WTC11 (cell line): ENCODE measurements at regions not wholly inside any gene's neighbourhood (a gene's known extent, or its start where the extent isn't known, plus 50 kb on each side); places are given as distances from the start of the nearest gene placed in this dataset.

Experiments used
- ATF3 ChIP-seq: sonication (generic); formaldehyde crosslinking; conservative IDR thresholded peaks from 2 replicates; pipeline ENCODE4 v1.8.1; 2022; ENCODE audit warnings: mild to moderate bottlenecking, missing genetic modification reagents
- CTCF ChIP-seq: fragments of 200-600 bp; IDR thresholded peaks from 2 replicates; pipeline ENCODE4 v1.8.0; 2022; ENCODE audit warnings: antibody characterized with exemption
- ESRRA ChIP-seq: sonication (generic); formaldehyde crosslinking; IDR thresholded peaks from 2 replicates; pipeline ENCODE4 v1.8.1; 2022; ENCODE audit warnings: mild to moderate bottlenecking, missing genetic modification reagents, borderline replicate concordance
- FOXK1 ChIP-seq: sonication (generic); formaldehyde crosslinking; IDR thresholded peaks from 2 replicates; pipeline ENCODE4 v1.8.0; 2022; ENCODE audit warnings: mild to moderate bottlenecking, moderate library complexity, missing genetic modification reagents
- FOXP4 ChIP-seq: sonication (generic); formaldehyde crosslinking; IDR thresholded peaks from 2 replicates; pipeline ENCODE4 v1.8.0; 2022; ENCODE audit warnings: mild to moderate bottlenecking, missing genetic modification reagents
- NR2C2 ChIP-seq: sonication (generic); formaldehyde crosslinking; IDR thresholded peaks from 2 replicates; pipeline ENCODE4 v1.8.0; 2022; ENCODE audit warnings: mild to moderate bottlenecking, missing genetic modification reagents
- STAT6 ChIP-seq: sonication (generic); formaldehyde crosslinking; conservative IDR thresholded peaks from 2 replicates; pipeline ENCODE4 v1.8.1; 2023; ENCODE audit warnings: mild to moderate bottlenecking, low read depth, missing genetic modification reagents, moderate library complexity
- USF2 ChIP-seq: sonication (generic); formaldehyde crosslinking; IDR thresholded peaks from 2 replicates; pipeline ENCODE4 v1.8.1; 2023; ENCODE audit warnings: mild to moderate bottlenecking, missing genetic modification reagents, moderate library complexity
- ZMAT4 ChIP-seq: fragments of 250-450 bp; sonication (Bioruptor Pico); IDR thresholded peaks from 2 replicates; pipeline ENCODE4 v1.9.0; 2021; ENCODE audit warnings: mild to moderate bottlenecking
- ZNF263 ChIP-seq: sonication (generic); formaldehyde crosslinking; IDR thresholded peaks from 2 replicates; pipeline ENCODE4 v1.8.1; 2022; ENCODE audit warnings: low read depth, mild to moderate bottlenecking, moderate library complexity, missing genetic modification reagents

- no peak for TF ChIP-seq USF2
- no peak for TF ChIP-seq CTCF
- no peak for TF ChIP-seq STAT6 (CRISPR knock-in tag)
- no peak for TF ChIP-seq ESRRA (CRISPR knock-in tag)
- no peak for TF ChIP-seq NR2C2 (CRISPR knock-in tag)
- no peak for TF ChIP-seq ZMAT4 (CRISPR knock-in tag)
- TF ChIP-seq ATF3 = no peak
- no peak for TF ChIP-seq FOXK1 (CRISPR knock-in tag)
- TF ChIP-seq ZNF263 = no peak
- no peak for TF ChIP-seq FOXP4 (CRISPR knock-in tag)
These were observed 216.3 kb downstream of the CHRM2 start for GRCh38 chr7:137084607-137085380.
